ENCODE measurements at regions not wholly inside any gene's neighbourhood (a gene's known extent, or its start where the extent isn't known, plus 50 kb on each side); places are given as distances from the start of the nearest gene placed in this dataset.

DNA sequence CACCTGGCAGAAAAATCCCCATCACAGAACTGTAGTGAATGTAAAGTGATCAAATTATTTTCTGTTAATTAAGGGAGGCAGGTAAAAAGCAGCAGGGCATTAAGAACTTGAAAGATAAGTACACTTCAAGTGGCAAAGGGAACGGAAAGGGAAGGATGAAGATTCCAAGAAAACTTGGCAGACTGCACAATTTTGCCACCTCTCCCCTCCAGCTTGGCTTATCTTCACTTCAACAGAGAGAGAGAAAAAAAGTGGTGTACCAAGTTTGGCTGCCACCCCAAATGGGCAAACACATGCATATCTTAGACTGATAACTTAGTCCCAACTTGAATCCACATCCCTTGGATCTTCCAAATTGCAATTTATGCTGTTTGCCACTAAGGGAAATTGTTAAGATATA lies 598.1 kb upstream of the ACTRT1 start:
- Histone ChIP-seq H3K4me1 (ENCODE audit: low read depth, poor library complexity, severe bottlenecking) (peaks cover 6% of the 10 kb centered on the region), H3K9ac (no peak overlapping the region), H3K79me2 (ENCODE audit: insufficient read depth, low read depth) (no peaks in the 10 kb centered on the region), H4K20me1 (ENCODE audit: insufficient read depth) (no peaks in the 10 kb centered on the region), H3K27me3 (ENCODE audit: insufficient read depth, low read depth) (no peaks in the 10 kb centered on the region), H3K4me2 (no peak overlapping the region), H3K36me3 (ENCODE audit: insufficient read depth) (no peaks in the 10 kb centered on the region), H3K4me3 (IDR thresholded peaks at IDR 0.05; ENCODE audit: insufficient read depth, low read depth, low read length) (no peak overlapping the region), H2AFZ (ENCODE audit: low read depth) (no peak overlapping the region), H3K27ac (no peak overlapping the region)
- TF ChIP-seq CTCF (conservative IDR thresholded peaks at IDR 0.05; ENCODE audit: low read depth, low read length) = no peak

GRCh38 chrX:128634754-128635153 lies 582.6 kb upstream of the ACTRT1 start:
- Histone ChIP-seq H3K9ac (no peak overlapping the region), H3K4me1 (ENCODE audit: low read depth, poor library complexity, severe bottlenecking) (no peaks in the 10 kb centered on the region), H2AFZ (ENCODE audit: low read depth) (no peak overlapping the region), H3K27me3 (ENCODE audit: insufficient read depth, low read depth) (no peaks in the 10 kb centered on the region), H3K79me2 (ENCODE audit: insufficient read depth, low read depth) (no peaks in the 10 kb centered on the region), H3K36me3 (ENCODE audit: insufficient read depth) (no peaks in the 10 kb centered on the region), H3K4me3 (IDR thresholded peaks at IDR 0.05; ENCODE audit: insufficient read depth, low read depth, low read length) (no peak overlapping the region), H3K4me2 (no peak overlapping the region), H3K27ac (no peak overlapping the region), H4K20me1 (ENCODE audit: insufficient read depth) (no peaks in the 10 kb centered on the region)
- no peak for TF ChIP-seq CTCF (conservative IDR thresholded peaks at IDR 0.05; ENCODE audit: low read depth, low read length)

DNA sequence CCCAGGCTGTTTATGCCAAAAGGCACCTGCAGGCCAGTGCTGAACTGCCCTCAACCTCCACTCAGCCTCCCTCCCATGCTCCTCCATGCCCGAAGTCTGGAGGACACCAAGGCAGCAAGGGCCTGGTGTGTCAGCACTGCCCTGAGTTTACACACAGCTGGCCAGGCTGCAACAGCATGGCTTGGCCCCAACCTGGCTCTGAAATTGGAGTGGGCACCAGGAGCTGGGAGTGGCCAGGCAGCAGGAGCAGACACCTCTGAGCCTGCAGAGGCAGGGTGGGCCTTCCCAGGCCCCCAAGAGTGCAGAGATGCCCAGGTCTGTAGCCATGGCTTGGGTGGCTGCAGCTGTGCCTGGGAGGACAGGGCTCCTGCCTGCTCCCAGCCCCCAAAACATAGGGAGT lies 571.2 kb upstream of the ACTRT1 start:
- H3K4me1 ChIP-seq (ENCODE audit: low read depth, poor library complexity, severe bottlenecking) = no peaks in the 10 kb centered on the region
- H2AFZ ChIP-seq (ENCODE audit: low read depth) = no peak overlapping the region
- H3K4me2 ChIP-seq = no peak overlapping the region
- no peak for TF ChIP-seq CTCF (conservative IDR thresholded peaks at IDR 0.05; ENCODE audit: low read depth, low read length)
- H3K27me3 ChIP-seq (ENCODE audit: insufficient read depth, low read depth) = no peaks in the 10 kb centered on the region
- H3K27ac ChIP-seq = no peak overlapping the region
- no peak overlapping the region for H3K9ac ChIP-seq
- H3K79me2 ChIP-seq (ENCODE audit: insufficient read depth, low read depth) = no peaks in the 10 kb centered on the region
- no peaks in the 10 kb centered on the region for H3K36me3 ChIP-seq (ENCODE audit: insufficient read depth)
- no peak overlapping the region for H3K4me3 ChIP-seq (IDR thresholded peaks at IDR 0.05; ENCODE audit: insufficient read depth, low read depth, low read length)
- H4K20me1 ChIP-seq (ENCODE audit: insufficient read depth) = no peaks in the 10 kb centered on the region

- no peak overlapping the region for H2AFZ ChIP-seq (ENCODE audit: low read depth)
- H3K36me3 ChIP-seq (ENCODE audit: insufficient read depth) = no peaks in the 10 kb centered on the region
- no peak overlapping the region for H3K9ac ChIP-seq
- no peak overlapping the region for H3K27ac ChIP-seq
- no peak for TF ChIP-seq CTCF (conservative IDR thresholded peaks at IDR 0.05; ENCODE audit: low read depth, low read length)
- H3K4me1 ChIP-seq (ENCODE audit: low read depth, poor library complexity, severe bottlenecking) = no peaks in the 10 kb centered on the region
- H4K20me1 ChIP-seq (ENCODE audit: insufficient read depth) = no peaks in the 10 kb centered on the region
- no peaks in the 10 kb centered on the region for H3K27me3 ChIP-seq (ENCODE audit: insufficient read depth, low read depth)
- H3K4me2 ChIP-seq = no peak overlapping the region
- H3K79me2 ChIP-seq (ENCODE audit: insufficient read depth, low read depth) = no peaks in the 10 kb centered on the region
- H3K4me3 ChIP-seq (IDR thresholded peaks at IDR 0.05; ENCODE audit: insufficient read depth, low read depth, low read length) = no peak overlapping the region
Observed at GRCh38 chrX:128622296-128622695, 570.1 kb upstream of the ACTRT1 start.

- Histone ChIP-seq H4K20me1 (ENCODE audit: insufficient read depth) (no peaks in the 10 kb centered on the region), H3K79me2 (ENCODE audit: insufficient read depth, low read depth) (no peaks in the 10 kb centered on the region), H3K9ac (no peak overlapping the region), H3K27me3 (ENCODE audit: insufficient read depth, low read depth) (no peaks in the 10 kb centered on the region), H3K36me3 (ENCODE audit: insufficient read depth) (no peaks in the 10 kb centered on the region), H3K27ac (no peak overlapping the region), H3K4me3 (IDR thresholded peaks at IDR 0.05; ENCODE audit: insufficient read depth, low read depth, low read length) (no peak overlapping the region), H2AFZ (ENCODE audit: low read depth) (no peak overlapping the region), H3K4me1 (ENCODE audit: low read depth, poor library complexity, severe bottlenecking) (no peaks in the 10 kb centered on the region), H3K4me2 (no peak overlapping the region)
- TF ChIP-seq CTCF (conservative IDR thresholded peaks at IDR 0.05; ENCODE audit: low read depth, low read length) = no peak
Observed at GRCh38 chrX:128619490-128619889, 567.3 kb upstream of the ACTRT1 start.
